AG04449 (cell line): ENCODE measurements at regions not wholly inside any gene's neighbourhood (a gene's known extent, or its start where the extent isn't known, plus 50 kb on each side); places are given as distances from the start of the nearest gene placed in this dataset.

ENCODE experiments used
- CTCF ChIA-PET: fragments of 350-600 bp; formaldehyde crosslinking; extraction: SDS; loops from one replicate; lab custom pipeline; 2021; ENCODE audit warnings: antibody characterized with exemption; lab: Yijun Ruan, JAX
- POLR2A ChIA-PET: fragments of 400-600, 350-600 bp; formaldehyde crosslinking; extraction: SDS; loops from one replicate; lab custom pipeline; 2020; ENCODE audit warnings: antibody characterized with exemption, inconsistent platforms; lab: Yijun Ruan, JAX
- DNase-seq: peaks from one replicate; pipeline ENCODE4 v3.0.0-alpha.2; 2010; ENCODE audit warnings: low read depth, low spot score
- H3K4me3 ChIP-seq: 2 replicates; pipeline ENCODE4 v1.5.1; 2011; ENCODE audit warnings: low read depth, mild to moderate bottlenecking, control low read depth, low read length
- TF ChIP-seq, protein P1 (sequence below): IDR thresholded peaks from one replicate; pipeline ENCODE4 v1.5.1; 2011; ENCODE audit warnings: mild to moderate bottlenecking, moderate library complexity, low read length, control low read depth, inconsistent platforms; ENCODE audit not compliant: insufficient read depth; ENCODE audit errors: missing control alignments

DNA sequence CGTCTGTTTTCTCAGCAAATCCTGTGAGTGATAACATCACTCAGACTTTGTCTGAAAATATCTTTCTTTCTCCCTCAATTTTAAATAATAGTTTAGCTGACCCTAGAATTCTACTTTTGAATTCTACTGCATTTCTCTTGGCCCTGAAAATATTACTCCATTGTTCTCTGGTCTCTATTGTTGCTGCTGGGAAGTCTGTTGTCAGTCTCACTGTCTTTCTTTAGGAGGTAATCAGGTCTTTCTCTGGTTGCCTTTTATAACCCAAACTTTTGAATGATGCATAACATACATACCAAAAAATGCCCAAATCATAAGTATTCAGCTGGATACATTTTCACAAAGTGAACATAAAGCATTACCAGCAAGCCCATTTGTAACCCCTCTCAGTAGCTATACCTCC is 100.0 kb downstream of the MATN1 start:
- TF ChIP-seq, protein P1, sequence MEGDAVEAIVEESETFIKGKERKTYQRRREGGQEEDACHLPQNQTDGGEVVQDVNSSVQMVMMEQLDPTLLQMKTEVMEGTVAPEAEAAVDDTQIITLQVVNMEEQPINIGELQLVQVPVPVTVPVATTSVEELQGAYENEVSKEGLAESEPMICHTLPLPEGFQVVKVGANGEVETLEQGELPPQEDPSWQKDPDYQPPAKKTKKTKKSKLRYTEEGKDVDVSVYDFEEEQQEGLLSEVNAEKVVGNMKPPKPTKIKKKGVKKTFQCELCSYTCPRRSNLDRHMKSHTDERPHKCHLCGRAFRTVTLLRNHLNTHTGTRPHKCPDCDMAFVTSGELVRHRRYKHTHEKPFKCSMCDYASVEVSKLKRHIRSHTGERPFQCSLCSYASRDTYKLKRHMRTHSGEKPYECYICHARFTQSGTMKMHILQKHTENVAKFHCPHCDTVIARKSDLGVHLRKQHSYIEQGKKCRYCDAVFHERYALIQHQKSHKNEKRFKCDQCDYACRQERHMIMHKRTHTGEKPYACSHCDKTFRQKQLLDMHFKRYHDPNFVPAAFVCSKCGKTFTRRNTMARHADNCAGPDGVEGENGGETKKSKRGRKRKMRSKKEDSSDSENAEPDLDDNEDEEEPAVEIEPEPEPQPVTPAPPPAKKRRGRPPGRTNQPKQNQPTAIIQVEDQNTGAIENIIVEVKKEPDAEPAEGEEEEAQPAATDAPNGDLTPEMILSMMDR, result no peak
- CTCF ChIA-PET, result interaction anchor here (1.2 kb wide), 1 partner anchor 243 kb away, joined by 4 read pairs; no protein-coding TSS in a partner anchor
- DNase-seq, result no peak
- H3K4me3 ChIP-seq, result no peak overlapping the region
- POLR2A ChIA-PET, result no interaction called here

DNA sequence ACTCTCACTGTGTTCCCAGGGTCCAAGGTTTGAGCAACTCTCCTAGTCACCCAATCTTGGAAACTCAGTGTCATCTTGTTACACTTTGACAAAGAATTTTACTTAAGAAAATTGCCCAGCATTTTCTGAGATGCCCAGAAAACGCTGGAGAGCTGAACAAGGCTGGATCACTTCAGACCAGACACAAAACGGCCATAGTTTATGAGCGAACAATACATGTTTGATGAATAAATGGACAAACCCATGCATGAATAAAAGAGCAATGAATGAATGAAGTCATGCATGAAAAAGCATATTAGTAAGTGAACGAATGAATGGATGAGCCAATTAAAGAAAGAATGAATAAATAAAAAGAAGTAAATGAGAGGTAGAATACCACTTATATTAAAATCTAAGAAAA is 103.8 kb downstream of the MATN1 start:
- no peak for DNase-seq
- CTCF ChIA-PET, result no interaction called here
- H3K4me3 ChIP-seq, result no peak overlapping the region
- TF ChIP-seq, protein P1, result no peak
- POLR2A ChIA-PET, result no interaction called here

DNA sequence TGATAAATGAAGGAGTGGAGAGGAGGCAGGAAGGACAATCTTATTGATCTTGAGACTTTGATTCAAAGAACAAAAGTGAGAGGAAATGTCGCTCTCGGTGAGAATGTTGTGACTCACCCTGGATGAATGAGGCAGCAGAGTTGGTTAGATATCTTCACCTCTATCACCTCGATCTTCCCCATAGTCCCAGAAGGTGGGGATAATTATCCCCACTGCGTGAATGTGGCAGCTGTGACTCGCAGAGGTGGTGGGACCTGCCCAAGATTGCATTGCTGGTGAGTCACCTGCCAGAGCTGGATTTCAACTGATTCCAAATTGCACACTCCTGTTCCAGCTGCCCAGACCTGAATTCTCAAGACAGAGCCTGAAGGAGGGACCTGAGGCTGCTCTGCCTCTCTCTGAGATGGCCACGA is 105.0 kb downstream of the MATN1 start:
- TF ChIP-seq, protein P1, result no peak
- POLR2A ChIA-PET, result no interaction called here
- CTCF ChIA-PET, result no interaction called here
- no peak overlapping the region for H3K4me3 ChIP-seq
- DNase-seq, result no peak

DNA sequence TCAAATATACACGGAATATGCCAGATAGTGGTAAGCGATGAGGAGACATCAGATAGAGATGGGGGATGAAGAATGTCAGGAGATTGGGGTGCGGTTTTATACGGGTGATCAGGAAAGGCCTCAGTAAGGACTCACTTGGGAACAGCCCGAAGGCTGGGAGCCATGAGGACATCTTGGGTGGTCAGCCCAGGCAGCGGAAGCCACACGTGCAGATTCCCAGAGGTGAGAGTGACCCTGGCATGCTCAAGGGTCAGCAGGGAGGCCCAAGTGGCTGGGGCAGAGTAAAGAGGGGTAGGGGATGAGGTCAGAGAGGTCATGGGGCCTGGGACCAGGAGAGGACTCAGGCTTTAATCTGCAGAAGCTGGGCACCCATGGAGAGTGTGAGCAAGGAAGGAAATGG is 106.6 kb downstream of the MATN1 start:
- TF ChIP-seq, protein P1, result no peak
- CTCF ChIA-PET, result no interaction called here
- no peak for DNase-seq
- POLR2A ChIA-PET, result no interaction called here
- no peak overlapping the region for H3K4me3 ChIP-seq

DNA sequence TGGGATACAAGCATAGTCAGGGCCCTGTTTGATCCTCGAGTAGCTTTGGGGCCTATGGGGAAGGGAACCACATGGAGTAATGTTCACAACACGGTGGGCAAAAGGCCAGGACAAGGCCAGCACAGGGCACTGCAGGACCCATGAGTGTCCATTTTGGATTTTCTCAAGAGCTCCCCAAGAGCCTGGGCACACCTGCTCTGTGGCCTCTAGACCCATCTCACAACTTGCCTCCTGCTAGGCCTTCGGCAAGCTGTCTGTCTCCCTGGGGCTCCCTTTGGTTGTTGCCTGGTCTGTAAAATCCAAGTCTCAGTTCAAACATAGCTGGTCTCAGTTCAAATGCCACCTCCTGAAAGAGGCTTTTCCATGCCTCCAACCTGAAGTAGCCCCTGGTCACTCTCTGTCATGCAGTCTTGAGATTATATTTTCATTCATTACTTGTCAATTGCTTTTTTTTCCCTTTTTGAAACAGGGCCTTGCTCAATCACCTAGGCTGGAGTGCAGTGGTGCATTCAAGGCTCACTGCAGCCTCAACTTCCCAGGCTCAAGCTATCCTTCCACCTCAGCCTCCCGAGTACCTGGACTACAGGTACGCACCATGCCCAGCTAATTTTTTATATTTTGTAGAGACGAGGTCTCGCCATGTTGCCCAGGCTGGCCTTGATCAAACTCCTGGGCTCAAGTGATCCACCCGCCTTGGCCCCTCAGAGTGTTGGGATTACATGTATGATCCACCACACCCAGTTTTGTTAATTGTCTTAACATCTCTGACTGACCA is 107.4 kb downstream of the MATN1 start:
- TF ChIP-seq, protein P1, result no peak
- POLR2A ChIA-PET, result no interaction called here
- CTCF ChIA-PET, result no interaction called here
- no peak overlapping the region for H3K4me3 ChIP-seq
- DNase-seq, result no peak

DNA sequence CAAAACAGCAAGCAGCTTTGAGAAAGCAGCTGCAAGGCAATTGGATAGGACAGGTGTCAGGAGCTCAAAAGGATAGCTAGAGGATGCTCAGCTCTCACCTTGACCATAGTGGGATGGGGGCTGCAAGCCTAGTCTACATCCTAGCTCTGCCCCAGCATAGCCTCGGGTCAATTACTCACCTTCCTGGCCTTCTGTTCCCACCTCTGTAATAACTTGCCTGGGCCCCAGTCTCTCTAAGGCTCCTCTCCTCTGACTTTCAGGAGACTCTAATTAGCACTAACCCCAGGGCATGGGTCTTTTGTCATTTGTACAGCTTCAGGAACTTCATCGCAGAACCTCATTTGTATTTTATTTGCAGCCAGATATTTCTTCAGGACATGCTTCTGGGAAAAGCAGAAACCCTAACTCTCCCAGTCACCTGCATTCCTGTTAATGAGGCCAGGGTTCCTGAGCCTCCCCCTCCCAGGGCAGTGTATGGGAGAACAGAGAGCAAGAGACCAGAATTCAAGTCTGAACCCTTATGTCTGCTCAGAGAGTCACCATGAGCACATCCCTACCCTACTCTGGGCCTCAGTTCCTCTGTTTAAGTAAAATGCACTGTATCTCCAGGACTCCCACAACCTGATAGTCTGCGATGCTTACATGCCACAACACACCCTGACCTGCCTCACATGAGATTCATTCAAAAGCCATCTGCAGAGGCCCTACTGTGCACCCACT is 108.1 kb downstream of the MATN1 start:
- TF ChIP-seq, protein P1, result no peak
- DNase-seq, result no peak
- CTCF ChIA-PET, result no interaction called here
- H3K4me3 ChIP-seq, result no peak overlapping the region
- POLR2A ChIA-PET, result no interaction called here
